GM12874 (cell line): ENCODE measurements at regions not wholly inside any gene's neighbourhood (a gene's known extent, or its start where the extent isn't known, plus 50 kb on each side); places are given as distances from the start of the nearest gene placed in this dataset.

Experiments
- TF ChIP-seq, protein P1 (sequence below): IDR thresholded peaks from 2 replicates; pipeline ENCODE4 v1.5.1; 2011; ENCODE audit warnings: low read depth, mild to moderate bottlenecking, control low read depth, low read length, moderate library complexity; ENCODE audit not compliant: insufficient read depth

DNA sequence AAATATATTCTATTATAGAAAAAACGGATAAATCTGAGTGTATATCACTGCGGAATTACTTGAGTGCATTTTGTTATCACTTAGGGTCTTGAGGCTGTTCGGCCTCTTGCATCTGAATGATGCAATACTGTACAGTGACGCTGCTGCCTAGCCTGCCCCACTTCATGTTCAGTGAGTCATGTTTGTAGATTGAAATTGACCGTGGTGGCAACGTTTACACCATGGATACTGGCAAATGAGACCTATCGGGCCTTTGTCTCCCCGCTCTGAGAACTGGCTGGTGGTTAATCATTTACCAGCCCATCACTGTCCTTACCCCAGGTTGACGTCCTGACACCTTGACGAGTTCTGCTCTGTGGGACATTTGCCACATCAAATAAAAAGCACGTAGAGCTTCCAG, 510.1 kb upstream of the ADAMTS16 start:
- TF ChIP-seq, protein P1, sequence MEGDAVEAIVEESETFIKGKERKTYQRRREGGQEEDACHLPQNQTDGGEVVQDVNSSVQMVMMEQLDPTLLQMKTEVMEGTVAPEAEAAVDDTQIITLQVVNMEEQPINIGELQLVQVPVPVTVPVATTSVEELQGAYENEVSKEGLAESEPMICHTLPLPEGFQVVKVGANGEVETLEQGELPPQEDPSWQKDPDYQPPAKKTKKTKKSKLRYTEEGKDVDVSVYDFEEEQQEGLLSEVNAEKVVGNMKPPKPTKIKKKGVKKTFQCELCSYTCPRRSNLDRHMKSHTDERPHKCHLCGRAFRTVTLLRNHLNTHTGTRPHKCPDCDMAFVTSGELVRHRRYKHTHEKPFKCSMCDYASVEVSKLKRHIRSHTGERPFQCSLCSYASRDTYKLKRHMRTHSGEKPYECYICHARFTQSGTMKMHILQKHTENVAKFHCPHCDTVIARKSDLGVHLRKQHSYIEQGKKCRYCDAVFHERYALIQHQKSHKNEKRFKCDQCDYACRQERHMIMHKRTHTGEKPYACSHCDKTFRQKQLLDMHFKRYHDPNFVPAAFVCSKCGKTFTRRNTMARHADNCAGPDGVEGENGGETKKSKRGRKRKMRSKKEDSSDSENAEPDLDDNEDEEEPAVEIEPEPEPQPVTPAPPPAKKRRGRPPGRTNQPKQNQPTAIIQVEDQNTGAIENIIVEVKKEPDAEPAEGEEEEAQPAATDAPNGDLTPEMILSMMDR: no peak

DNA sequence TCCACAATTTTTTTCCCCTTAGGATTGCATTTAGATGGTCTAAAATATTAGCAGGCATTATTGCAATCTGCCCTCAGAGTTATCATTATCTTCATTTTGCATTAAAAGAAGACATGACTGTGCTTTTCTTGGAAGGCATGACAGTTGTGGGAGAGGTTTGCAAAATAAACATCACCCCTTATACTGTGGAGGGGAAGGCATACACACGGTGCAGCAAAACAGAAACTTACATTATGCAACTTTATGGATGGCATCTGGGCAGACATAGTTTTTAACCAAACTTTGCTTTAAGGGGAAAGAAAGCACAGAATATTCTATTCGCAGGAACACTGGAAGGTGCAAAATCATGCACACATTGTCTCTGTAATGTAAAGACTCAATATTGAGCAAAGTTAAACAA, 505.8 kb upstream of the ADAMTS16 start:
- TF ChIP-seq, protein P1: no peak

DNA sequence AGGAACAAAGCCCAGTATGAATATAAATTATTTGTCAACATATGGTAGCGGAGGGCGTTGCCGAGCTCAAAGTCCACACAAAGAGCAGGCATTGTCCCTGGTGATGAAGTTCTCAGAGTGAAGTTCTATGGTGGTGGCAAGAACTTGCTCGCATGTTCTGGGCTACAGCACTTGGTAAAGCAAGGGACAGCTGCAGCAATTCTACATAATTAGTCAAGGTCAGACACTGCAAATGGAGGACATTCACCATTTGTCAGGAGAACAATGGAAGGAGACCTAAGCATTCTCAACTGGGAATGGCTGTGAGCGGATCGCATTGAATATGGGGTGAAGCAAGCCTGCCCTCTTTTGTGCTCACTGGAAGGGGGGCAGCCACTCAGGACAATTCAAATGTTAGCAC, 503.8 kb upstream of the ADAMTS16 start:
- TF ChIP-seq, protein P1: no peak

DNA sequence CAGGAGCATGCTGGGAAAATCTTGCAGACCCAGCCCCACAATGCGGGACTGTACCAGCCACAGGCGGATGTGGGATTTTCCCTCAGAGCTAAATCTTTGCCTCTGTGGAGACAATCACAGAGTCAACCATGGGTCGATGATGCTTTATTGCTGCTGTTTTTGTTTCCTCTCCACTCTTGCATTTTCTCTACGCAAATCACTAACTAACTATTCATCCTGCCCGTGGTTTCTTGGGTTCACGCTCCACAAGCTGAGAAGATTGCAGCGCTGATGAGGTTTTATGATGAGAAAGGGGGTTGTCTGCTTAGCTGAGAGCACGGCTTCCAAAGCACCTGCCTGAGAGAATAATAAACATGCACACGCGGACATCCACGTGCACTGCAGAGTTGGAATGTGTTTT, 500.2 kb upstream of the ADAMTS16 start:
- TF ChIP-seq, protein P1: no peak

DNA sequence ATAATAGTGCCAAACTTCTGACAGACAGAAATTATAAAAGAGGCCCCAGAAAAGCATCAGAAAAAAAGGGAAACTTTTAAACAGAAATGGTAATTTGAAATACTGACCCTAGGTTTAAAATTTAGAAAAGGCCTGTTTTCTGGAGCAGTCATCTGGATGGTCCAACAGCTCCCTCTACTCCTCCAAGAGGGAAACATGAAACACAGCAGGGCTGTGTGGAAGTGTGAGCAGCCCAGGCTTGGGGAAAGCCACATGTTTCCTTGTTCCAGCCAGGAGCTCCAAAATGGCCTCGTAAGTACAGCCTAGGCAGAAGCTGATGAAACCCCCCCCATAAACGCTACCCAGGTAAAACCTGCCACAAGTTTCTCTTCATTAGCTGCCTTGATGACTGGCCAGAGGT, 499.3 kb upstream of the ADAMTS16 start:
- TF ChIP-seq, protein P1: no peak

DNA sequence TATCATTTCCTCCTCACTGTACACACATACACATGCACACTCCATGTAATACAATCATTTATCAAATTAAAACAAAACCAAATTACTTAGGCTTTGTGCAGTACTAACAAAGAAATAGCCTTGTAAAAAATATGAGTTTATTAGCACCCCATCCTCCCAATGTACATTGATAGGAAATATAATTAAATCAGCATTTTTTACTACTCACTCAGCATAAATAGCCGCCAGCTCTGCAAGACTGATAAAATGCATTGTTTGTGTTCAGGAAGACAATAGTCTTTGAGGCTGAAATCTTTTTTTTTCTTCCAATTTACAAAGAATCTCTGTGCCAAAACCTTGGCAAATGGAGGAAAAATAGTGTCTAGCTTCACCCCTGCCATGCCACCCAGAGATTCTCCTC, 497.6 kb upstream of the ADAMTS16 start:
- TF ChIP-seq, protein P1: no peak

DNA sequence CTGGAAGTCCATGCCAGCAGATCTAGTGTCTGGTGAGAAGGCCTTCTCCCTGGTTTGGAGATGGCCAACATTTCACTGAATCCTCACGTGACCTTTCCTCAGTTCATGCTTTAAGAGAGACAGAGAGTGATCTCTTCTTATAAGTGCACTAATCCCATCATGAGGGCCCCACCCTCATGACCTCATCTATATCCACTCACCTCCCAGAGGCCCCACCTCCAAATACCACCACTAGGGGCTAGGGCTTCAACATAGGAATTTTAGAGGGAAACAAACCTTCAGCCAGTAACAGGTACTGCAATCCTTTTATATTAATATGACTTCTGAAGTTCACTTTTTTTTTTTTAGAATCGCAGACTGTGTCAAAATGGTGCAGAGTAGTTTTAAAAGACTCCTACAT, 496.9 kb upstream of the ADAMTS16 start:
- TF ChIP-seq, protein P1: no peak

DNA sequence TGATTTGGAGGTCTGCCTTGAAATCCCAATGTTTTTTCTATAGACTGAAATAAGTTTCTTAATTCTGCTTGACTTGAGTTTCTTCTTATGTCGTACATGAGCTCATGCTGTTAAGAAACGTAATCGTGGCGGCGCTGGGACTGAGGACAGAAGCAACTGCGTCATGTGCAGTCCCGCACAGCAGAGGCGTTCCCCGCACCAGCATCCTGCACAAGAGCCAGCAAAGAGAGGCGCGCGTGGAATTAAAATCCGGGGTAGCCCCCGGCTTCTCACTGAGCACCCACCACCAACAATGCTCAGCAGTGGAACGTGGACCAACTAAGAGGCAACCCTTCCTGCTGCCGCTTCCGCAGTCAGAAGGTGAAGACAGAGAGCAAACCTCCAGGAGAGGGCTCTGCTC, 496.2 kb upstream of the ADAMTS16 start:
- TF ChIP-seq, protein P1: no peak
